GM19324 (cell line): ENCODE measurements at regions not wholly inside any gene's neighbourhood (a gene's known extent, or its start where the extent isn't known, plus 50 kb on each side); places are given as distances from the start of the nearest gene placed in this dataset.

Experiments used
- ATAC-seq: cut with Tn5 transposase; IDR thresholded peaks from one replicate; pipeline ENCODE4 v1.9.1; 2021; ENCODE audit warnings: mild to moderate bottlenecking, moderate library complexity; ENCODE audit not compliant: unreplicated experiment, low FRiP score

DNA sequence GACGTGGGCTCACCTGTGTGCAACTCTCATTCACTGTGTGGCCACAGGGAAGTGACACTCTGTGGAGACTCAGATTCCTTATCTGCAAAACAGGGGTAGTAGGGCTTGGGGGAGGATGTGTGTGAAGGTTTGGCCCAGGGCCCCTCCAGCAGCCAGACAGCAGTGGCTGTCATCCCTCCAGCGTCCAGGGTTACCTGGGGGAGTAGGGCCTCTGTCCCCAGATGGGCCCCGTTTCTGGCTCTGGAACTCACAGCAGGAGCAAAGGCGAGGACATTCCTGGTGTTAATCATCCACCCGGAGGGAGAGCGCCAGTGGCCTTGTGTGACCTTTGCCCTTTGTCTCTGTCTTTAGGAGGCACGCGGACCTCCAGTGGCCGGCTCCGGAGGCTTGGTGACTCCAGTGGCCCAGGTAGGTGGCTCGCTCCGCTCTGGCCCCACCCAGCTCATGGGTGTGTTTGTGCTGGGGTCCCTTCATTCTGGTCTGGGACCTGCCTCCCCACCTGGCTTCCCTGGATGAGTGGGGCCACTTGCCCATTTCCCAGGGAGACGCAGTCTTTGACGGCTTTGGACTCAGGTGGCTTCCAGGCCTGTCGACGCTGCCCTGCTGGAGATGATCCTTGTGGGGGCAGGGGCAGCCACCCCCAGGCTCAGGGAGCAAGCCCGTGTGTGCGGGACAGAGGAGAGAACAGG lies 166.2 kb downstream of the SEC14L1 start:
- no peak for ATAC-seq

GRCh38 chr17:77307479-77308198 lies 166.9 kb downstream of the SEC14L1 start:
- no peak for ATAC-seq

DNA sequence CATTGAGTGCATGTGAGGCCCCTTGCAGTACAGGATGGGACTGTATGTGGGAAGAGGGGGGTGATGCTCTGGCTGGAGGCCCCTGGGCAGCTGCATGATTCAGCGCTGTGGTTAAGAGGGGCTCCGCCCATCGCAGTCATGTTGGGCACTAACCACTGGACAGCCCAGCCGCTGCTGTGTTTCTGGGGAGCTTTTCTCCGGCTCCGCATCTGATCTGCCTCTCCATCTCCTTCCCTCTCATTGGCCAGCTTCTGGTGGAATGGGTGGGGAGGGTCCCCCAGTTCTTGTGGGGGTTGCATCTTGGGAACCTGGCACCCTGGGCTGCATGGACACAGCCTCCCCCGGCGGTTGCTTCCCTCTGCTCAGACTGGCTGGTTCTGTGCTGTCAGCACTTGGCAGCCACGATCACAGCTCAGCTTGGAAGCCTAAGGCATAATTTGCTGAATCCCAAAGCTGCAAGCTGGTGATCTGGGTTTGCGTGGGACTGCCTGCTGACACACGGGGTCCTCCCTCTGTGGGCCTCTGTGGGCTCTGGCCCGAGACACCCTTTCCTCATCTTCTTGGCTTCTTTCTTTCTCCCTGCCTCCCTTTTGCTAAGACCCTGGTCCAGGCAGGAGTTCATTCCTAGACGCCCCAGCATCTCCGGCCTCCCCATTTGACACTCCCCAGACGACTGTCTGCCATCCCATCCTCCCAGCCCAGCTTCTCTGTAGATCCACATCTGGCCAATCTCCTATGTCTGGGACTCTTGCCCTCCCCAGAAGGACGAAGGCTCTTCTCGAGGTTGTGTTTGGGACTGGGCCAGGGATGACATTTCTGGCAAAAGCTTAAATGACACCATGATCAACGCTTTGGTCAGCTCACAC lies 168.3 kb downstream of the SEC14L1 start:
- no peak for ATAC-seq

DNA sequence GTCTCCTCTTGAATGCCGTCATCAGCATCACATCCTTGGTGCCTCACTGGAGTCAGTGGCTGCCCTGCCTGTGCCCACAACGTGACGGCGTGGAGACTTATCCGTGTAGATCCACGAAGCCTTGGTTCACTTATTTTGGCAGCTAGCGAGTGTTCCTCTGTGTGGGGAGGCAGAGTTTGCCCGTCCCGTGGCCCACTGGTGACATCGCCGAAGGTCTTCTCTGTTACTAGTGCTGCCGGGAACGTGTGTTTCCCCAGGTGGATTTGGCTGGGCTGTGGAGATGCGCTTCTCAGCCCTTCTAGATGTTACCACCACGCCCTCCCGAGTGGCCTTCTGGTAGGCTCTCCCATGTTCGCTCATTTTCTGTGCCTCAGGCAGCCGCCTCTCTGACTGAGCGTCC lies 169.6 kb downstream of the SEC14L1 start:
- ATAC-seq, result no peak

DNA sequence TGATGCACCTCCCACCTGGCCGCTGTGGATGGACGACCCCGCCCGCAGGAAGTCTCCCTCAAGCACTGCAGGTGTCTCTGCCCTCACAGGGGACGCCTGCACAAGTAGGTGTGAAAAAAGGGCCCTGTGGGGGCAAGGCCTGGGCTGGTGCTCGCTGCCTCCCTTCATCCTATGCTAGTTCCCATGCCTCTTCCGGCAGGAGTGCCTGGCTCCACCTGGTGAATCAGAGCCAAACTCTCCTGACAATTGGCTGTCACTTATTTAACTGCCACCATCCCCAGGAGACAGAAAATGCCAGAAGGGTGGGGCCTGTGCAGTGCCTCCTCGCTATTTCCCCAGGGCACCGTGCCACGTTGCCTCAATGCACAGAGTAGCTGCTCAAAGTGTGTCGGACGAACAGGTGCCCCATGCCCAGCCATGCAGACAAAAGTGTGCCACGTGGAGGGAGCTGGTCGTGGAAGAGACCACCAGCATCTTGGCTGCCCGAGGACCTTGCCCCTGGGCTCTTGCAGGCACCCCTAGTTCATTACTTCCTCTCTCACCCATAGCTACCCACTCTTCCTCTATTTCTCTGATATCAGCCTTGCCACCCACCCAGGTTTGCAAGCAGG lies 170.7 kb downstream of the SEC14L1 start:
- no peak for ATAC-seq

GRCh38 chr17:77312061-77312701 lies 171.4 kb downstream of the SEC14L1 start:
- no peak for ATAC-seq

DNA sequence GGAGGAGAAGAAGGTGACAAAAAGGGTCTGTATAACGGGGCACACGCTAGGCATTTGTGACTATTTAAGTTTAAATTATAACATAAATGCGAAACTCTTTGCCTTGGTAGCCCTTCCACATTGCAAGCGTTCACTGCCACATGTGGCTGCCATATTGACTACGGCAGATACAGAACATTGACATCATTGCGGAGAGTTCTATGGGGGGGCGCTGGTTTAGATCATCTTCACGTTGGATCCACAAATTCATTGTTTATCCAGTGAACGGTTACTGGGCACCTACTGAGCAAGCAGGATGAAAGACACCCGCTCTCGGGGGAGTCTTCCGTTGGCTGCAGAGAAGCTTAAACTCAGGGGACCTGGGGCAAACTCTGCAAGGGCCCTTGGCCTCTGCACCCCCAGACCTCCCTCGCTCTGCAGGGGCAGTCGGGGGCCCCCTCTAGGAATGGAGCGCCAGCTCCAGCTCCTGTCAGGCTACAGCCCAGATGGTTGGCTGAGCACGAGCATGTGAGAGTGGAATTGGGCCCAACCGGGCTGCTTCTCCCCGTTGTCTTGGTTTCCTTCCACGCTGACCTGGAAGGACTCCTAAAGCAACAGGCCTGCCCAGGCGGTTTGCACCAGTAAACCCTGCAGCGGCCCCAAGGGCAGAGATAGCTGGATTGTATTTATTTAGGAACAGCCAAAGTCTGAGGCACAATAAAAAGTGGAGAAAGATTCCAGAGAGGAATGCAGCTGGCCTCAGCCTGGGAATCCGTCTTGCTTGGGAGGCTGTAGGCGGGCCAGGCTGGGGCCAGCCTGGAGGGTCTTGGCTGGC lies 172.2 kb downstream of the SEC14L1 start:
- ATAC-seq, result no peak

DNA sequence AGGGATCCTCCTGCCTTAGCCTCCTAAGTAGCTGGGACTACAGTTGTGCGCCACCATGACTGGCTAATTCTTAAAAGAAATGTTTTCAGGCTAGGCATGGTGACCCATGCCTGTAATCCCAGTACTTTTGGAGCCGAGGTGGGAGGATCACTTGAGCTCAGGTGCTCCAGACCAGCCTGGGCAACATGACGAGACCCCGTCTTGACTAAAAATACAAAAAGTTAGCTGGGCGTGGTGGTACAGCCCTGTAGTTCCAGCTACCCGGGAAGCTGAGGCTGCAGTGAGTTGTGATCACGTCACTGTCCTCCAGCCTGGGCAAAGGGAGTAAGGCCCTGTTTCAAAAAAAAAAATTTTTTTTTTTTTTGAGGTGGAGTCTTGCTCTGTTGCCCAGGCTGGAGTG lies 173.1 kb downstream of the SEC14L1 start:
- ATAC-seq, result no peak

DNA sequence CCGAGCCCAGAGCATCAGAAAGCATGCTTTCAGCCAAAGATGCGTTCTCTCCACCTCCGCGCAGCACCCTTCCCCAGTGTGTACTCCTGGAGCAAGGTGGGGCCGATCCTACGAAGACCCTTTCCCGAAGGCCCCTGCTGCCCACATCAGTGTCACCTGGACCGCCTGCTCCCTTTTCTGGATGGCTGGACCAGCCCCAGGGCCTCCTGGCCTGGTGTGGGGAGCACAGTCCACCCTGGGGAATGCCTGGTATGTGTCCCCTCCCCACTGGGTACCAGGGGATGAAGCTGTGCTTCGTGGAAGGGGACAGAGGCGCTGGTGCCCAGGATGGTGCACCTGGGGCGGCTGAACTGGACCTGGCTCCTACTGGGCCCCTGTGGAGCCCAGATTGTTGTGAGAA lies 173.8 kb downstream of the SEC14L1 start:
- no peak for ATAC-seq

- no peak for ATAC-seq
These were observed 174.2 kb downstream of the SEC14L1 start for GRCh38 chr17:77315010-77315409.

GRCh38 chr17:77315551-77316190 lies 174.9 kb downstream of the SEC14L1 start:
- no peak for ATAC-seq

GRCh38 chr17:77316191-77316641 lies 175.4 kb downstream of the SEC14L1 start:
- no peak for ATAC-seq

DNA sequence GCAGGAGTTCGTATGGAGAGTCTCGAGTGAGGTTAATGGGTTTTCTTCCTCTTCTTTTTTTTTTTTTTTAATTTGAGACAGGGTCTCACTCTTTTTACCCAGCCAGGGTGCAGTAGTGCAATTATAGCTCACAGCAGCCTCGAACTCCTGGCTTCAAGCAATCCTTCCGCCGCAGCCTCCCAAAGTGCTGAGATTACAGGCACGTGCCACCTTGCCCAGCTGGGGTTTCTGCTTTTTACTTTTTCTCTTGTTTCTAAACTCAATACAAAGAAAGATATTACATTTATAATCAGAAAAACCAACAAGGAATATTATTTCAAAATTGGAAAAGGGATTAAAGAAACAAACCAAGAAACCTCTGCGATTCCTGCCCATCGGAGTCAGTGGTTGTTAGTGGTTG lies 175.9 kb downstream of the SEC14L1 start:
- ATAC-seq, result no peak

DNA sequence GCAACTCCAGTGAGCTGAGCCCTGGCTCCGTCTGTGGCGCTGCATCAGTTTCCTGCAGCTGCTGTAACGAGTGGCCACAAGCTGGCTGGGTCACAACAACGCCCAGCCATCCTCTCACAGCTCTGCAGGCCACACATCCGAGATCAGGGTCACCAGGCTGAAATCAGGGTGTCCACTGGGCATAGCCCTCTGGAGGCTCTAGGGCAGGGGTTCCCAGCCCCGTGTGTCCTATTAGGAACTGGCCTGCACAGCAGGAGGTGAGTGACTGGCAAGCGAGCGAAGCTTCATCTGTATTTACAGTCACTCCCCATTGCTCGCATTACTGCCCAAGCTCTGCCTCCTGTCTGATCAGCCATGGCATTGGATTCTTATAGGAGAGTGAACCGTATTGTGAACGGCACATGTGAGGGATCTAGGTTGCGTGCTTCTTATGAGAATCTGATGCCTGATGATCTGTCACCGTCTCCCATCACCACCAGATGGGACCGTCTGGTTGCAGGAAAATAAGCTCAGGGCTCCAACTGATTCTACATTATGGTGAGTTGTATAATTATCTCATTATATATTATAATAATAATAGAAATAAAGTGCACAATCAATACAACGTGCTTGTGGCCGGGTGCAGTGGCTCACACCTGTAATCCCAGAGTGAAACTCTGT lies 176.5 kb downstream of the SEC14L1 start:
- ATAC-seq, result no peak

- no peak for ATAC-seq
These were observed 177.3 kb downstream of the SEC14L1 start for GRCh38 chr17:77318021-77318420.

DNA sequence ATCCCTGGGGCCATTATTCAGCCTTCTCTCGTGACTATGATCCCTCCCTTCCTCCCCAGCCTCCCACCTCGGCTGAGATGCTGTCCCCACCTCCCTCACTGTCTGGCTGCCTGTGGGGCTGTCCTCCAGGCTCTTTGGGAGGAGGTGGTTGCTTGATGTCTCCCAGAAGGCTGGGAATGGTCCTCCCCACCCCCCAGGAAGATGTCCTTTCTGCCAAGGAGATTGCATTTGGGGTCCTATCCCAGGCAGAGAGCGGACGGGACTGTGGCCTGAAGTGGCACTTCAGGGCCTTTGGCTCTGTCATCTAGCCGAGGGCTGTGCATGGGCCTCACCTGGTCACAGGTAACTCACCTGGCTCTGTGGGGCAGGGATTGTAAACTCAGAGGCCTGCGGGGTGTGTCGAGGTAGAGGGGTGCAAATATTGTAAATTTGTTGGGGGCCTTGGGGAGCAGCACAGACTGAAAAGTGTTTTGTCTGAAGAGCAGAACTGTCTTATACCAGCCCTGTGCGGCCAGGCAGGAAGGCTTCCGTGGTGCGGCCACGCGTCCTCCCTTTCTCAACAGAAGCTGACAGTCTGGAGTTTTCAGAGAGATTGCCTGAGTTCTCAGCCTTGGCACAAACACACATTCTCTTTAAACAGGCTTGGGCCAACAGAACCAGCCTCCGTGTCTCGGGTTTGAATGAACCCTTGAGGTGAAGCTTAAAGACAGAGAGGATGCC lies 177.9 kb downstream of the SEC14L1 start:
- ATAC-seq, result no peak

GRCh38 chr17:77319211-77320043 lies 178.7 kb downstream of the SEC14L1 start:
- no peak for ATAC-seq
